HG03025 (cell line): ENCODE measurements at regions not wholly inside any gene's neighbourhood (a gene's known extent, or its start where the extent isn't known, plus 50 kb on each side); places are given as distances from the start of the nearest gene placed in this dataset.

Source experiments
- ATAC-seq: cut with Tn5 transposase; IDR thresholded peaks from one replicate; pipeline ENCODE4 v1.9.1; 2021; ENCODE audit warnings: mild to moderate bottlenecking, moderate library complexity; ENCODE audit not compliant: unreplicated experiment, low FRiP score

- ATAC-seq: no peak
Measured at GRCh38 chr17:79382313-79382712, 228.5 kb downstream of the RBFOX3 start.

DNA sequence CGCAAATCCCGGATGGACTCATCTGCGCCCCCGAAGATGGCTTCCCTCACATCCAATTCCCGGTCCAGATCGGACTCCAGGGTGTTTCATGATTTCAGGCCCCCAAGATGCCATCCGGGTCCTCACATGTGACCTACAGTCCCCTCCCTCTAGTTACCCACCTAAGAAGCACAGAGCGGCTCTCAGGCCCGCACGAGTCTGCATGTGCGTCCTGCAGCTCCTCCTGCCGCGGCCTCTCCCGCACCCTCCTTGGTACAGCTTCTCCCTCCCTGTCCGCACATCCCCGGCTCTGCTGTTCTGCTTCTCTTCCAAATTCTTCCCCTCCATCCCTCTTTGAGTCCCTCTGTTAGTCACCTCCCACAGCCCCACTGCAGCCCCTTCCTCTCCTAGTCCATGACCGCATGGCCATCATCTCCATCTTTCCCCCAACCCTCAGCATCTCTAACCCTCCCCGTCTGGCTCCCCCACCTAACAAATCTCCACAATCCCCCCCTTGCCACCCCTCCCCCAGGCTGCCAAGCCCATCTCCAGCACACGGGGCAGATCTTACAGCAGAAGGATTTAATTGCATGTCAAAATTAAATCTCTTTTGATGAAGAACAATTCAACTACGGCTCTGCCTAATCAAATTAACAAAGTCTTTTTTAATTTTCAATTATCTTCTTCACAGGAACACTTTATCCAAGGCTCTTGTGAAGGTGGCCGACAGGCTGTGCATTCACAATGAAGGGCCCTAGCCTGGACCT is 231.0 kb downstream of the RBFOX3 start:
- ATAC-seq: no peak

GRCh38 chr17:79377230-79377786 is 233.5 kb downstream of the RBFOX3 start:
- ATAC-seq: no peak

GRCh38 chr17:79374807-79375206 is 236.0 kb downstream of the RBFOX3 start:
- ATAC-seq: no peak

GRCh38 chr17:79374087-79374689 is 236.7 kb downstream of the RBFOX3 start:
- ATAC-seq: no peak

GRCh38 chr17:79372470-79373238 is 238.2 kb downstream of the RBFOX3 start:
- ATAC-seq: no peak

DNA sequence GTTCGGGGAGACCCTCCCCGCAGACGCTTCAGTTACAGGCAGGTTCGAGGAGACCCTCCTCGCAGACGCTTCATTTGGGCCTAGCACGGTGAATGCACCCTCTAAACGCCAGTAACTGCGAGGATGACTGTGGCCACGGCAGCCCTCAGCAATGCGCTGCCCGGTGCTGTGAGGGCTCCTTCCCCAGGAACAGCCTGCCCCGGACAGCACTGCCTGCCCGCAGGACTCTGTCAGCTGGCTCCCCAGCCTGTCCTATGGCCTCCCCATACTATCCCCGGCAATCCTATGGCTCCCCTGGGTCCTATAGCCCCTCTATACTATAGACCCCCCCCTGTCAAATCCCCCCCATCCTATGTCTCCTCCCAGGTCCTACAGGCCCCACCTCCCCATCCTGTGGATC is 238.9 kb downstream of the RBFOX3 start:
- ATAC-seq: no peak

DNA sequence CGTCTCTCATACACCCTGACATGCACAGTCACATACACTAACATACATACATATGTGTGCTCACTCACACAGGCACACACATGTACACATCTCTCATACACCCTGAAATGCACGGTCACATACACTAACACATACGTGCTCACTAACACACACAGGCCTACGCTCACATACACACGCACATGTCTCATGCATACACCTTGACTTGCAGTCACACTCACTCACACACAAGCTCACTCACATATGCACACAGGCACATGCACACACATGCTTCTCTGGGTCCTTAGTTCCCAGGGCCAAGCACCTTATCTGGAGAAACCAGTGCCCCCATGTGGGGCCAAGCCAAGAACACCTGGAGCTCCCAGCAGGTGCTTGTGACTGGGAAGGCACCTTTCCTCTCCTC is 240.3 kb downstream of the RBFOX3 start:
- no peak for ATAC-seq

GRCh38 chr17:79370126-79370525 is 240.7 kb downstream of the RBFOX3 start:
- no peak for ATAC-seq

DNA sequence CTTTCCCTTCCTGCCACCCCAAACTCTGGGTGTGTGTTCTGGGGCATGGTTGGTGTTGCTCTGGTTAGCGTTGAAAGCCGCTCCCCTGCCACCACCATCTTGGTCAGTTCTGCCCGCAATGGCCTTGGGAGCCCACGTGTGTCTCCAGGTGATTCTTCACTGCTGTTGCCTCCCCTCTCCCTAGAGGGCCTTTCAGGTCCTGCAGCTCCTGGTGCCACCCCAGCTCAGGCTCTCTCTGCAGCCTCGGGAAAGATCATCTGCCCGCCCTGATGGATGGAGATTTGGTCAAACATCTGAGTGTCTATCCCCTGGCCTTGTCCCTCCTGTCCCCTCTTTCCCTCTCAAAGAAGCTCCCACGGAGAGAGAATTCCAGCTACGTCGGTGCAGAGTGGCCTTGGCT is 241.3 kb downstream of the RBFOX3 start:
- no peak for ATAC-seq

GRCh38 chr17:79369001-79369400 is 241.8 kb downstream of the RBFOX3 start:
- ATAC-seq: no peak

GRCh38 chr17:79368521-79368920 is 242.3 kb downstream of the RBFOX3 start:
- ATAC-seq: no peak

- ATAC-seq: no peak
Measured at GRCh38 chr17:79366988-79367571, 243.8 kb downstream of the RBFOX3 start.

- no peak for ATAC-seq
Measured at GRCh38 chr17:79365836-79366770, 244.7 kb downstream of the RBFOX3 start.

- no peak for ATAC-seq
Measured at GRCh38 chr17:79365351-79365750, 245.5 kb downstream of the RBFOX3 start.

DNA sequence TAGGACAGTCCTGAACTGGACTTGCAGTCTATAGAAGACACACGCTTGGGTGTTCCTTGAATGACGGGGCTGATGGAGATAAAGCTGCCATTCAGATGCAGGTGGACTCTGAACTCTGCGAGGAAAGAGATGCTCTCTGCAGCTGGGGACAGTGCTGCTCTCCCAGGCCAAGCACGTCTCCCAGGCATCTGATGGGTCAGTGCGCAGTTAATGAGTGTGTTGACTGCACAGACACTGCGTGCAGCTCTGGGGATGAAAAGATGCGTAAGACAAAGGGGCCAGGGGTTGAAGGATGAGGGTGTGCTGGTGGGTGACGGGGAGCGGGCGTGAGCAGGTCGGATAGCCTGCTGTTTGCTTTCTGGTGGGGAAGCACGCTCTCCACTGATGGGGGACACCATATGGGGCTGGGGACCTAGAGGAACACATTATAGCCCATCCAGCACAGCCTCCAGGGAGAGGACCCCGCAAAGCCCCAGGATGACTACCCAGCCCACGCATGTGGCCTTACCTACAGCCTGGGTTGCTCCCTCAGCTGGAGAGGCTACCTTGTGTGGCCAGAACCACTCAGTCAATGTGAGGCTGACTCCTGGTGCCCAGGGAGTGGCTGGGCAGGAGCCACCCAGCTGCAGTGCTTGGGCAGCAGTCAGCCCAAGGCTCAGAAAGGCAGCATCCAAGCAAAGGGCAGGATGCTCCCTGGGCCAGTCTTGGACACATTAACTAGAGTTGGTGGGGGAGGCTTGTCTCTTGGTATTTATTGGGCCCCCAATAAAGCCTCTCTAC is 246.3 kb downstream of the RBFOX3 start:
- ATAC-seq: no peak

DNA sequence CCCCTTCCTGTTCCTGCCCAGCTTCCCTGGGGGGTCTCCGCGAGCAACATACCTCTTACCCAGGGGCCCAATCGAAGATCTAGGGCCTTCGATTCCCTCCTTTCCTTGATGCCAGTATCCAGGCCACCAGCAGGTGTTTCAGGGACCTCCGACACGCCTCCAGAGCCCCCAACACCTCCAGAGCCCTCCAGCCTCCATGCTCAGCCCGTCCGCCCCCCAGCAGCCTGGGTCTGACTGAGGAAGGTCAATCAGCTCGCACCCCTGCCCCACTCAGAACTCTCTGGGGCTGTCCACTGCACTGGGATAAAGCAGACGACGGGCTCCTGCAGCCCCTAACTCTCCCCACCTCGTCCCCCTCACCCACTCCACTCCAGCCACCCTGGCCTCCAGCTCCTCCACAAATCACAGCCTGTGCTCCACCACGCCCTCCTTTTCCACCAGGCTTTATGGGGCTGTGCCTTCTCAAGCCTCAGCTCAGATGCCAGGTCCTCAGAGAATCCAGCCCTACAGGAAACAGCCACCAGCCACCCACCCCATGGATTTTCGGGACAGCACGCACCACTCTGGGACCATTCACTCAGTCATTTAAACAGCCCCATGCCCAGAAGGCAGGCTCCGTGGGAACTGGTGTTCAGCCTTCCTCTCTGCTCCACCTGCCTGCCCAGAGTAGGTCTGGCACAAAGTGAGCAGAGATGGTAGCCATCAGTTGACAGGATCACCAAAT is 247.1 kb downstream of the RBFOX3 start:
- no peak for ATAC-seq

- no peak for ATAC-seq
Measured at GRCh38 chr17:79362772-79363305, 248.0 kb downstream of the RBFOX3 start.
